Lower leg skin (tissue), 3 donors: ENCODE measurements at regions not wholly inside any gene's neighbourhood (a gene's known extent, or its start where the extent isn't known, plus 50 kb on each side); places are given as distances from the start of the nearest gene placed in this dataset.

ENCODE experiments used
- CTCF ChIP-seq, 3 donors: fragments of 450-650 bp; IDR thresholded peaks; one replicate each; pipeline ENCODE4 v1.5.1; 2016; ENCODE audit warnings: antibody characterized with exemption in 3 of 3, mild to moderate bottlenecking in 3 of 3, moderate library complexity in 2 of 3
- POLR2A ChIP-seq, 2 donors: fragments of 450-650 bp; IDR thresholded peaks; one replicate each; pipeline ENCODE4 v1.6.1; 2016 to 2017; ENCODE audit warnings: antibody characterized with exemption in 2 of 2, mild to moderate bottlenecking in 1 of 2, moderate library complexity in 1 of 2

DNA sequence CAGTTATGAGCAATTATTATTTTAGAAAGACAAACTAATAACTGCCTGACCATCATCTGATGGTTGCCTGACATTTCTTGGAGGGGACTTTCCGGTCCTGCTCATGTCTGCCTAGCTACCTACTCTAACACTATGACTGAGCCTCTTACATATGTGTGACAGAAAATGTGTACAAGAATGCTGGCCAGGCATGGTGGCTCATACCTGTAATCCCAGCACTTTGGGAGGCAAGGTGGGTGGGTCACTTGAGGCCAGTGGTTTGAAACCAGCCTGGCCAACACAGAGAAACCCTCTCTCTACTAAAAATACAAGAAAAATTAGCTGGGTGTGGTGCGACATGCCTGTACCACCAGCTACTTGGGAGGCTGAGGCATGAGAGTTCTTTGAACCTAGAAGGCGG is 666.3 kb downstream of the KCNJ3 start:
- TF ChIP-seq CTCF (IDR thresholded peaks at IDR 0.05): no peak
- no peak for TF ChIP-seq POLR2A (IDR thresholded peaks at IDR 0.05)
